DMS 273 (cell line): ENCODE measurements at regions not wholly inside any gene's neighbourhood (a gene's known extent, or its start where the extent isn't known, plus 50 kb on each side); places are given as distances from the start of the nearest gene placed in this dataset.

Experiments used
- DNase-seq: peaks from one replicate; lab custom pipeline; 2025; ENCODE audit not compliant: unreplicated experiment; lab: John Stamatoyannopoulos, UW

DNA sequence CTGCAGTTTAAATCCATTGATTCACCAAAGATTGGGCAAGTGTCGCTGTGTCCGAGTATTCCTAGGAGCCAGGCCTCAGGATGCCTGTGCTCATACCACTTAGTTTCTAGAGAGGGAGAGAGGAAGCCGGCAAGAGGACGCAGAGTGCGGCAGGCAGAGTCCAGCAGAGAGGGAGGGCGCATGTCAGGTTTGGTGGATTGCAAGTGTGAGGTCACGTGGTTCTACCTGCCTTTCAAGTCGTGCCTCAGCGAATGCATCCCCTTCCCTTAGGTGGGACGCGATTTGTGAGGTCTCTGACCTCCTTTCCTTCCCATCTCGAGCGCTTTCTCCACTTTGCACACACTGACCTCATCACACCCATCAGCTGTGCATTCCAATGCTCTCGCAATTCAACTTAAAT is 188.1 kb downstream of the TMEM18 start:
- no peak for DNase-seq

DNA sequence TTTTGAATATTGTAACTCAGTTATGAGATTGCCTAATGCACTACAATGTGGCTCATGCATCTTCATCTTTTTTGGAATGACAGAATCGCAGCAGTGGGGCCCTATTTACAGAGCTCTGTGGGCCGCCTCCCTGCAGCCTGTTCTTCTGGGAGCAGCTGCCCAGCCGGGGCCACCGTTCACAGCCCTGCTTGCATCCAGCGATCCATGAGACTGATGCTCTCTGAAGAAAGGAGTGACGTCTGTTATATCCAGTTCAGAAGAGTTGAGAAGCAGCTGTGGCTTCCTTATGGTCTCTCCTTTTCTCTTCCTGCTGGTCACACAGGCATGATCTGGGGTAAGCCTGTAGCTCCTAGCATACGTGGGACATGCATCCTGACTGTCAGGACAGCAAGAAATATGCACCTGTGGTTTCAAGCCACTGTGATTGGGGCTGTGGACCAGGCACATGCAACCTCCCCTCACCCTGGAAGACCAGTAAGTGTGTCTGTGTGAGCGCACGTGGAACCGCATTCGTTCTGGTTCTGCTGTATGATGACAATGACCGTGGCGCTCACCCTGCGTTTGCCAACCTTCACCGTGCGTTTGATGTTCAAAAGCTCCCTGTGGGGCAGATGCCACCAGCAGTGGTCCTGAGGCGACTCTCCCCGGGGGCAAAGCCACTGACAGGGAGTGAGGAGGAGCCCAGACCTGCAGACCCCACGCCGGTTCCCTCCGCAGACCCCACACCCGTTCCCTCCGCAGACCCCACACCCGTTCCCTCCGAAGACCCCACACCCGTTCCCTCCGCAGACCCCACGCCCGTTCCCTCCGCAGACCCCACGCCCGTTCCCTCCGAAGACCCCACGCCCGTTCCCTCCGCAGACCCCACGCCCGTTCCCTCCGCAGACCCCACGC is 189.8 kb downstream of the TMEM18 start:
- DNase-seq, result no peak

DNA sequence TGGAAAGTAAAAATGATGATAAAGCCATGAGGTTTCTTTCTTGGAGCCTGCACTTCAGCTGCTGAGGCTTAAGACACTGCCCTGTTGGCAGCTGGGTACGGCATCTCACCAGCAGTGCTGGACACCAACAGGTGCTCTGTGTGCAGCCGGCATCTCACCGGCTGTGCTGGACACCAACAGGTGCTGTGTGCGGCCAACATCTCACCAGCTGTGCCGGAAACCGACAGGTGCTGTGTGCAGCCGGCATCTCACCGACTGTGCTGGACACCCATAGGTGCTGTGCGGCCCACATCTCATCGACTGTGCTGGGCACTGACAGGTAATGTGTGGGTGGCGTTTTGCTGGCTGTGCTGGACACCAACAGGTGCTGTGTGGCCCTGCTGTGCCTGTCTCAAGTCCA is 190.8 kb downstream of the TMEM18 start:
- DNase-seq, result no peak

DNA sequence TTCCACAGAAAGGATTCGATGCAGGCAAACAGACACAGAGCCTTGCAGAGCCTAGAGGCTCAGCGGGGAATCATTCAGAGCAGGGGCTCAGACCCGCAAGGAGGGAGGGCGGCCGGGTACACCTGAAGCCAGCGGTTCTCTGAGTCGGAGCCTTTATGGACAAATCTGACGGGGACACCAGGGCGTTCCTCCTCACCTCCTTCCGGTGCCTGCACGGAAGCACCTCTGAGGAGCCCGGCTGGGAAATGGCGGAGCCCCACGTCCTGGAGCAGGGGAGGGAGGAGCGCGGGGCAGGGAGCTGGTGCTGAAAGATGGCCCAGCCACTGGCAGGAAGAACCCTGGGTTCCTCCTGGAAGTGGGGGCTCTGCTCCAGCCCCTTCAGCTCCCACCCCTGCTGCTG is 193.5 kb upstream of the ALKAL2 start:
- no peak for DNase-seq

DNA sequence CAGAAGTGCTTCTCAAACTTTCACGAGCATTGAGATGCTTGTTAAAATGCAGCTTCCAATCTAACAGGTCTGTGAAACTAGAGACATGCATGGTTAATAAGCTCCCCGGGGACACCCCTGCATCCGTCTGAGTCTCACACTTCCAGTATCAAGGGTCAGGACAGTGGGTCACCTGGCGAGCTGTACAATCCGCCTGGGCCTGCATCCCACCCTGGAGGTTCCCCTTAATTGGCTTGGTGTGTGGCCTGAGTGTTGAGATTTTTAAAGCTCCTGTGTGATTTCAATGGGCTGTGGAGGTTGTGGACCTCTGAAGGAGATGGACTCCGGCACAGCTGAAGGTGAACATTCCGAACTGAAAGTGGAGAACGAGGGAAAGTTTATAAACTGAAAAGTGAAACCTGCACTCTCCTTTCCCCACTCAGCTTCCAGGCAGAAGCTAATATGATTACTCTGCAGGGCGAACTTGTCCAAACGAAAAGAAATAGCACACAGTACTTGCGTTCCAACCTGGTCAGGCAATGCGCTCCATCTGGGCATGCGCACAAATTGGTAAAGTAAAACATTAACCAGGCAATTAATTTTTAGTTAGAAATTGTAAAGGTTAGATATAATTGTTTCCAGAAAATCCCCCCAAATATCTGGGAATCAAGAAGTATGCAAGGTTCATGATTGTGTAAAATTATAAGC is 191.7 kb upstream of the ALKAL2 start:
- no peak for DNase-seq

DNA sequence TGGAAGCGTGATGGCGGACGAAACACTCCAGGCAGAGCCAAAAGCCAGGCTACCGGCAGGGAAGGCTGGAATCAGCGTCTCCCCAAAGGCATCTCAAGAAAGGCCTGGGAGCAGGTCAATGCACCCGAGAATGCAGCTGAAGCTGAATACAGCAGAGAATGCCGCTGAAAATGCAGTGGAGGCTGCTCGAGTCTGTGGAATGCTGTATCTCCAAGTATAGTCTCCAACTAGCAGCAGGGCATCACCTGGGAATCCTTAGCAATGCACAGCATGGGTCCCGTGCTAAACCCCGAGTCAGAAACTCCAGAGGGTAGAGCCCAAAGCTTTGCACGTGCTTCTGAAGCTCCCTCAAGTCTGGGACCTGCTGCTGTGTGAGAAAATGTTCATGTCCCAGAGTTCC is 191.1 kb upstream of the ALKAL2 start:
- no peak for DNase-seq

DNA sequence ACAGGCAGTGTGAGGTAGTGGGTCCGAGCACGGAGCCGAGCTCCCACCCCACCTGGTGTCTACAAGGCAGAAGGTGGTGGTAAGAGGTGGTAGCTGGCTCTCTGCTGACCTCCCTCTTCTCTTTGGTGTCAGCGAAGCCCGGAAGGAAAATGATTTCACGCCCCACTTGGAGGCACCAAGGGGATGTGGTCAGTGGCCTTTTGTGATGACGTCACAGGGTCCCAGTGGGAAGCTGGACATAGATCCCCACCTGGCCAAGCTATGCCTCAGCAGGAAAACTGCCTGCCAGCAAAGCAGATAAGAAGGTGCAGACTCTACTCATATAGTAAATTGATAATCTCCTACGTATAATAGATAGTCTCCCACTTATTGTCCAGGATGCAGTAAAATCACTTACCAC is 183.7 kb upstream of the ALKAL2 start:
- DNase-seq, result no peak

DNA sequence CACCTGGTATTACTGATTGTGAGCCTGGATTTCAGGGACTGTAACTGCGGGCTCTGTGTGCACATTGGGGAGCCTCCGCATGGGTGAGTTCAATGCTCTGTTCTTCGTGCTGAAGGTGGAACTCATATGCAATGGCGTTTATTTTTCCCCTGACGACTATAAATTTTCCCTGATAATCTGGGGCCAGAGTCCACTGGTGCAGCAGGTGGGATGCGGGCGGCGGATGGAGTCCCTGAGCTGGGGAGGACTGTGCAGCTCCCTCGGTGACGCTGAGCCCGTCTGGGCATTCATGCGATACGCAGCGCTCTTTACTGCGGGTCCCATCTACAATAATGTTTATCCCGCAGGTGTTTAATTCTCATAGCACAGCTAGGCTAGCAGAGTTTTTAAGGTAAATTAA is 181.6 kb upstream of the ALKAL2 start:
- no peak for DNase-seq

DNA sequence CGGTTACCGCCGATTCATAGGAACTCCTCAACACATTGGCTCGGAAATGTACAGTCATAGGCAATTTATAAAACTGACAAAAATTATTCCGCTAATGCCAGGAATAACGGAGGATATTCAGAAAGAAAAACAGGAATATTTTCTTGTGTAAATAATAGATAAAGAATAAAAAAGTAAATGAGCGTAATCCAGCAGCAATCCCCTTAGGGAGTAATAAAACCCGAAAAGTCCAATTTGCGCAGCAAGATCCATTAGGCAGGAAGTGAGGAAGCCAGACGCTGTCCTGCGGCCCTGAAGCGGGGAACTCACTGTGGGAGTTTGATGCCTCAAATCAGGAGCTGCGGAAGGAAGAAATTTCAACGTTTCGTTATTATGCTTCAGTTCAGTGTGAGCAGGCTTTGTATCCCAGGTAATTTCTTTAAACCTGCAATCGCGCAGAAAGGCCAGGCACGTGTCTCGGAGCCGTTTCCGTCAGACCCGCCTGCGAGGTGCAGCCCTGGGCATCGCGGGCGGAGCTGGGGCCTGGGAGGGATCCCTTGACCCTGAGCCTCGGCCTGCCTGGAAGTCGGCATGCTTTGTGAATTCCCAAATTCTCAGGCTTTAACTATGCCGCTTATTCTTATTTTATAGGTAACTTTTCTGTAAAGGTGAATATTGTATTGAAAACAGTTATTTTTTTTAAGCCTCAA is 180.9 kb upstream of the ALKAL2 start:
- no peak for DNase-seq

DNA sequence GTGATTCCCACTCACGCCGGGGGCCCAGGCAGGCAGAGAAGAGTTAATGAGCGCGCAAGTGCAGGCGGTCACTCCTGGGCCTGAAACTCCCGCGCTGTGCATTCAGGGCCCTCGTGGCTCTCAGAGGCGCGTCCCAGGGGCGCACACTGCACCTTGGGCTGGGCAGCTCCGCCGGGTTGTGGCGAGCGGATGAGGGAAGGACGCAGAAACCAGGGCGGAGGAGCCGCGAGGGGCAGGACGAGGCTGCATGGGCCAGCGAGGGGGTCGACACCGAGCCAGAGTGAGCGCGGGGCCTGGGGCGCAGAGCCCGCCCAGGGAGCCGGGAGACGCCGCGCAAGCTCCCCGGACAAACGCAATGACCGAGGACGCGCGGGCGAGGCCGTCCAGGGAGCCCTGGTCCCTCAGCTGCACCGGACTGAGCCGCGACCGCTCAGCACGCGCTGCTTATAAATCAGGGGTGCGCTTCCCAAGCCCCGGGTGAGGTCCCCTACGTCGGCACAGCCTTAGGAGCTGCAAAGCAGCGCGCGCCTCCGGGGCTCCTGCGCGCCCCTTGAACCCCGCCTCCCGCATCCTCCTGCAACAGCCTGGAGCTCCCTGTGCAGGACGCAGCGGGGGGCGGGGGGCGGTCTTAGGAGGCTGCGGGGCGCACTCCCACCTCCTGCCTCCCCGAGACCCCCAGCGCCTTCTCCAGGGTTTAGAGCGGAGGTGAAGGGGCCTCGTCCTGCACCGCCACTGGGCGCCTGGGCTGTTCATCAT is 180.2 kb upstream of the ALKAL2 start:
- no peak for DNase-seq

DNA sequence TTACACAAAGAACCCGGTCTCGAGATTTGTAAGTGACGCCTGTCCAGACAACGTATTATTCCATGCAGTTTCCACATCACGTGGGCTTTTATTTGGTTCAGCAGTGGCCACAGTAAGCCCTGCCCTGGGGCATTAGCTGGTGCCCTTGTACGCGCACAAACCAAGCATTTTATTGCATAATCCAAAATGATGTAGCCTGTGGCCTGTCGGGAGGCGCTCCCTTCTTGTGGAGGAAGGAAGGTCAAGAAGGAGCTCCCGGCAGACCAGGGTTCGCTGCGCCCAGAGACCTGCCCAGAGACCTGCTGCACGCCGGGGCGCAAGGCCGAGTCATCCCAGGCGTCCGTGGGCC is 179.6 kb upstream of the ALKAL2 start:
- no peak for DNase-seq

DNA sequence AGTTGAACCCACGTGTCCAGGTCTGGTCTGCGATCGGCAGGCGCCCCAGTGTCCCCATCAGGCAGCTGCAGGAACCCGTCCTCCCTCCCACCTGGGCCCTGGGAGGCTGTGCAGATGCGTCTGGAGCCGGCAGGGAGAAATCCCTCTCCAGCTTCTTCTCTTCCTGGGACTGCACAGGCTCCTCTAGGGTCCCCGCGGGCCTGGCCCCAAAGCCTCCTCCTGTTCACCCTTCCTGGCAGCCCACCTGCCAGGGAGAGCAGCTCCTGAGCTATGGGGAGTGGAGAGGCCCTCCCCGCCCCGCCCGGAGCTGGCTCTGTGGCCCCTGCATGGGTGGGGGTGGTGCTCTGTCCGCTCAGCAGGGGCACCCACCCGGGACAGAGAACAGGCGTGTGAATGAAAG is 179.2 kb upstream of the ALKAL2 start:
- DNase-seq, result no peak

DNA sequence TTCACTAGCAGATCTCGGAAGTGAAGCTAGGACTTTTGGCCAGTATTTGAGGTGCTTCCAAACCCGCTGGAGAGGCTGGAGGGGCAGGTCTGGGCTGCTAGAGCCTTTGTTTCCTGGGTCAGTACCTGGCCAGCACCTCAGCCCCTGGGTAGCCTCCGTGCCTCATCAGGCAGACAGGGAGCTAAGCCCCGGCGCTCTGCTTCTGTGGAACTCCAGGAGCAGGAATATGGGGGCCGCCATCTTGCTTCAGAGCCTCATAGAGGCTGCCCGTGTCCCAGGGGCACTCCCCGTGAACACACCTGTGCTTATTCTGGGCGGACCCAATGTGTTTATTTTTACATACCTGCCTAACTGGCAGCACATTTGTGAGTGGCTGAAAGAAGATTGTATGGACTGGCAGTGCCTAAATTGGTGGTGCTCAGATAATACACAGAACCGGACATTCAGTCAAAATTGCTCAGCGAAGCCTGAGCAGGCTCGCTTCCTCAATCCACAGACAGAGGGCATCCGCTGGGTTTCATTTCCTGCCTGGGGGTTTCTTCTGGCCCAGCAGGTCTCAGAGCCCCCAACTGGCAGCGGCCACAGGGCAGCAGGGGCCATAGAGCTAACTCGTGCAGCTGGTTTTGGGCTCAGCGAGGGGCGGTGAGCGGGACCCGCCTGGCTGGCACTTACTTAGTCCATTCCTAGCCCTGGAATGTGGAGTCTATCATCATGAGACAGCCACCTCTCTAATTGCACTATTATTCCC is 176.8 kb upstream of the ALKAL2 start:
- DNase-seq, result no peak

DNA sequence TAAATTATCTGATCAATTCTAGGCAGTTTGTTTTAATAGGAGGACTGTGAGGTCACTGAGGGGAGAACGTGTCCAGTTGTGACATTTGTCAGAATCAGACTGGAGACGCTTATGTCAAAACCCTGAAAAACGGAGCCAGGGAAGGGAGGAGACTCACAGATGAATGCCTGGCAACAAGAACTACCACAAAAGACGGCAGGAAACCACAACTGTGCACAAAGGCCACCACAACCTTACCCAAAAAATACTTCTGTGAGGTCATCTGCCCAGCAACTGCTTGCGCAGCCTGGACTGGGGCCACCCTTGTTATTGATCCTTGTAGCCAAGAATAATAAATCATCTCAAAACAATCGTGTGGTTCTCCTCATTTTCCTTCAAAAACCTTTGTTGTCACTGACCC is 173.0 kb upstream of the ALKAL2 start:
- no peak for DNase-seq

DNA sequence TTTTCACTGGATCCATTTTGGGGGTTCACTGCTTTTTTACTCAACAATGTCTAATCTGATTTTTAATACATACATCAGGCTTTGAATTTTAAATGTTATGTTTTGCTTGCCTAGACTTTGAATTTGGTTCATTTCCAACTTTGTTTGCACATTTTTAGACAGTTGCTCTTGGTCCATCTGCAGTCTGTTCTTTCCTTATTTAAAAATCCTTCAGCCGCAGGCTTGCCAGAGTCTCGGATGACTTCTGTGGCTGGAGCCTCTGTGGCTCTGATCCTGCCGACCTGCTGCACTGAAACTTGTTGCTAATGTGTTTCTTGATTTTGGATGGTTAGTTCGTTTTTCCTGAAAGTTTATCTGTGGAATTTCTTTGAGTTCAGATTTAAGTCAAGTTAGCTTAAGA is 172.0 kb upstream of the ALKAL2 start:
- no peak for DNase-seq

DNA sequence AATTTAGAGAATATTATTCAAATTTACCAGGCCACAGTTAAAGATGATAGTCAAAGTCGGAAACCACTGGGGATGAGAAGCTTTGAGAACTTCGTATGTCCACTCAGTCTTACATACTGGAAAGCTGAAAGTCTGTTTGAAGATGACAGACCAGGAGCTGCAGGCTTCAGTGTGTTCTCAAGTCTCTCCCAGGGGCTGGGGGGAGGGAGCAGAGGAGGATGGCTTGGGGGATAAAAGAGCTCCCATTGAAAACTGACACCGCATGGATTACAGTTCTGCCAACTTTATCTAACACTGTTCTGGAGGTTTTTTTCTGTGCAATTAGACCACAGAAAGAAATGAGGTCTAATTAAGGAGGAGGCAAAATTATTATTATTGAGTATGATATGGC is 170.5 kb upstream of the ALKAL2 start:
- no peak for DNase-seq

DNA sequence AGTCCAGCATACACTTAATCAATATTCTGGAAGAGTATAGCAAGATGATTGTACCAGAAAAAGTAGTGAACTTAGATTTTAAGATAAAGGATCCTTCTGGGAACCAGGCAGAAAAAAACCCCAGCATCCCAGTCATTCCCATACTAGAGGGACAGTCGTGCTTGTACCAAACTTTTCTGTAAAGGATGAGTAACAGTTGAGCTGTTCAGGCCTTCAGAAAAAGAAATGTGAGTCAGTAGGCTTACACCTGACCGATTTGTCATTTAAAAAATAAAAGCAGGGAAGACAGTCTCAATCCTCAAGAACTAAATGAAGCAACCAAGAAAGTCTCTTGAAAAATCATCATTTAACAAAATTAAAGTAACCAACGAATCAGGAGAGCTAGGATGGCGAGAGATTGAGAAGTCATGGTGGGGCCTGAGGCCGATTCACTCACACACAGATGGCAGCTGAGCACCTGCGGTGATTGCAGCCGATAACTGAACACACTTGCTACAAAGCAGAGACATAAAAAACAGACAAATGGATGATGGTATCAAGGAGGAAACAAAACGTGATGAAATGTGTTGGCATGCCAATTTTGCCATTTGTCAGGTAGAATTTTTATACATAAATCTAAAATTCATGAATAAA is 170.0 kb upstream of the ALKAL2 start:
- DNase-seq, result no peak

DNA sequence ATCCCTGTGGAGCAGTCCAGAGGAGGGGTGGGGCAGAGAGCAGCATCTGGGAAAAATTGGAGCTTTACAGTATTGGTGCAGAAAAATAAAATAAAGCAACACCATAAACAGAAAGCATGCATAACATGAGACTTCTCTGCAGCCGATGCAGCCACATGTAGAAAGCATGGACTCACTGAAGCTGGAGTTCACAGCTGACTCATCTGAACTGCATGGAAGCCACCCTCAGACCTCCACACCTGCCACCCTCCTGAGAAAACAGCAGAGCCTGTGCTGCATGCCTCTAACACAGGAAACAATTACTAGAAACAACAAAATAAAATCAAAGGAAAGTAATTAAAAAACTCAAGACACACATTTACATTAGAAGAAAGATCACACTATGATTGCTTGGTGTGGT is 169.4 kb upstream of the ALKAL2 start:
- no peak for DNase-seq

DNA sequence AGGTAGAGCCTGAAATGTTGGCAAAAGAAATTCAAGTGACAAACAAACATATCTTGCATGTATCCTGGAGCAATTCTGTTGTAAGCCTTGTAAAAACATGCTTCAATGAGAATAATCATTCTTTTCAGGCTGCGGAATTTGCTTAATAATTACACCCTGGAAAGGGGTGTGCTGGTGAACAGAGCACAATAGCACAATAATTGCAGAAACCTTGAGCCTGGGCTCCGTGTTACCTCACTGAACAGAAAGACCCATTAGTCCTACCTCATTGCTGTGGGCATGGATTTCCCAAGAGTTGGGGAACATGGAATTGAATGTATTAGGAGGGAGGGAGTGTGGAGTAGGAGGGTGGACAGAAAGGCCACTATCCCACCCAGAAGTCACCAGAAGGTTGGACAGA is 168.0 kb upstream of the ALKAL2 start:
- DNase-seq, result no peak

DNA sequence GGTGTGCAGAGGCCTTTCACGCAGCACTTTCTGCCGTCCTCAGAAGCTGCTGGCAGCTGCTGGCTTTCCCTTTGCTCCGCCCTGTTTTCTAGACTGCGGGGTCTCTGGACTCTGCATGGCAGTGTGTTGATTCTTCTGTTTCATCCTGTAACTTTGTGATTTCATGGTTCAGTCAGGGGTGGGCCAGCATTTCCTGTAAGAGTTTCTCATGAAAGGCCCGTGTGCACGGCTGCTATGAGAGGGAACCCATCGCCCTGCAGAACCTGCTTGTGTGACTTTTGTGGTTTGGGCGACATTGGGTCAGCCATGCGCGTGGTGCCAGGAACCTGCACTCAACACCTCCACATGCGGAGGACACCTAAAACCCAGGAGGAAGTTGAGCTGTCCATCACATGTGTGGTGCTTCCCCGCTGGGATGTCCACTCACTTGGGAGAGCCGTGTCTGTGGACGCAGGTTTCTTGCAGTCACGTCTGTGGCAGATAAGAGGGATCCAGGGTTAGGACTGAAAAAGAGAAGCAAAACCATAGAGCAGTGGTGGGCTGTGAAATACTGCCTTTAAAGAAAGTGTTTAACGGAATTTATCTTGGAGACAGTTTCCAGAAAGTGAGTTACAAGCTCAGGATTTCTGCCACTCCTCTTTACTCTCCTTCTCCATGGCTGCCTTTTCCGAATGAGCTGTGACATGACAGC is 167.3 kb upstream of the ALKAL2 start:
- no peak for DNase-seq
